ENCODE measurements at regions not wholly inside any gene's neighbourhood (a gene's known extent, or its start where the extent isn't known, plus 50 kb on each side); places are given as distances from the start of the nearest gene placed in this dataset.

DNA sequence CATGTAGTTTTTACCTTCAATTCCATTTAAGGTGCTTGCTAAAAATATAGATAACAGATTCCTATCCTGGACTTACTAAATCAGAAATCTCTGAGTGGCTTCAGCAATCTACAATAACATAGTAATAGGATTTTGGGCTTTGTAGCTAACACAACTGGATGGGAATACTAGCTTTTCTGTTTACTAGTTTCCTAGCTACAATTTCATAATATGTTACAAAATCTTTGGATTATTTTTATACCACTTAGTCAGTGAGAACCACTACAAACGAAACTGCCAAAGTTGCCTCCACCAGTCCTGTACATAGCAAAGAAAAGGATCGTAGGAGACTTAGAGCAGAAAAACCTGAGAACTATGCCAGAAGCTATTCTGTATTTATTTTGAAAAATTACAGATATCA, 87.7 kb upstream of the ANO3 start:
- no peak overlapping the region for H3K4me3 ChIP-seq (ENCODE audit: low read depth, low read length)
- TF ChIP-seq, protein P1, sequence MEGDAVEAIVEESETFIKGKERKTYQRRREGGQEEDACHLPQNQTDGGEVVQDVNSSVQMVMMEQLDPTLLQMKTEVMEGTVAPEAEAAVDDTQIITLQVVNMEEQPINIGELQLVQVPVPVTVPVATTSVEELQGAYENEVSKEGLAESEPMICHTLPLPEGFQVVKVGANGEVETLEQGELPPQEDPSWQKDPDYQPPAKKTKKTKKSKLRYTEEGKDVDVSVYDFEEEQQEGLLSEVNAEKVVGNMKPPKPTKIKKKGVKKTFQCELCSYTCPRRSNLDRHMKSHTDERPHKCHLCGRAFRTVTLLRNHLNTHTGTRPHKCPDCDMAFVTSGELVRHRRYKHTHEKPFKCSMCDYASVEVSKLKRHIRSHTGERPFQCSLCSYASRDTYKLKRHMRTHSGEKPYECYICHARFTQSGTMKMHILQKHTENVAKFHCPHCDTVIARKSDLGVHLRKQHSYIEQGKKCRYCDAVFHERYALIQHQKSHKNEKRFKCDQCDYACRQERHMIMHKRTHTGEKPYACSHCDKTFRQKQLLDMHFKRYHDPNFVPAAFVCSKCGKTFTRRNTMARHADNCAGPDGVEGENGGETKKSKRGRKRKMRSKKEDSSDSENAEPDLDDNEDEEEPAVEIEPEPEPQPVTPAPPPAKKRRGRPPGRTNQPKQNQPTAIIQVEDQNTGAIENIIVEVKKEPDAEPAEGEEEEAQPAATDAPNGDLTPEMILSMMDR (IDR thresholded peaks at IDR 0.05; ENCODE audit: low read depth, low read length), result no peak

DNA sequence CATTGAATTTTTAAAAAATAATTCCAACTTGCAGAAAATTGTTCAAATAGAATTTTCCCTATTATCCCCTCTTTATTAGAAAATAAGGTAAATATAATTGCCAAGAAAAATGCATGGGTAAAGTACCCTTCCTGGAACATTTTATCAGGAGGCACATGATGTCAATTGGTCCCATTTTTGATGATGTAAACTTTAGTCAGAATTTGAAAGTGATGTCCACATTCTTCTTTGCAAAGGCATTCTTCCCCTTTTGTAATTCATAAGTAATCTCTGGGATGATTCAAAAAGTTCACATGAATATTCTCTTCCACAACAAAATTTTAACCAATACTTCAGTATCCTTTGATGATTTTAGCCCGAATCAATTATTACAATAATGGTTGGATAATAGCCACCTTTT, 86.9 kb upstream of the ANO3 start:
- H3K4me3 ChIP-seq (ENCODE audit: low read depth, low read length), result no peak overlapping the region
- TF ChIP-seq, protein P1 (IDR thresholded peaks at IDR 0.05; ENCODE audit: low read depth, low read length), result no peak

DNA sequence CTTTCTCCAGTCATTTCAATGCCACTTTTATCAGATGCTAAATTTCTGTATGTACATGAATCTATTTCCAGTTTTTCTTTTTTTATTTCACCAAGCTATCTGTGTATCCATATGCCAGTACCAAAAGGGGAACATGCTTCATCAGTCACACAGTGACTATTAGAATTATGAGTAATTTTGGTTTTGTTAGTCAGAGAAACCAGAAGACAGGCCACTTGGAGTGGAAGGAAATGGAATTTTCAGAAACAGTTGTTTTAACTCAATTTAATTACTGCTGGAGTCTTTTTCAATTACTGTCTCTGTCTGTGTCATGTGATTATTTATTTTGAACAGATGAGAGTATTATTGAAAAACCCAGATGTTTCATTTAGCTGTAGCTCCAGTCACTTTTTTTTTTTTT, 84.6 kb upstream of the ANO3 start:
- TF ChIP-seq, protein P1 (IDR thresholded peaks at IDR 0.05; ENCODE audit: low read depth, low read length), result no peak
- H3K4me3 ChIP-seq (ENCODE audit: low read depth, low read length), result no peak overlapping the region

DNA sequence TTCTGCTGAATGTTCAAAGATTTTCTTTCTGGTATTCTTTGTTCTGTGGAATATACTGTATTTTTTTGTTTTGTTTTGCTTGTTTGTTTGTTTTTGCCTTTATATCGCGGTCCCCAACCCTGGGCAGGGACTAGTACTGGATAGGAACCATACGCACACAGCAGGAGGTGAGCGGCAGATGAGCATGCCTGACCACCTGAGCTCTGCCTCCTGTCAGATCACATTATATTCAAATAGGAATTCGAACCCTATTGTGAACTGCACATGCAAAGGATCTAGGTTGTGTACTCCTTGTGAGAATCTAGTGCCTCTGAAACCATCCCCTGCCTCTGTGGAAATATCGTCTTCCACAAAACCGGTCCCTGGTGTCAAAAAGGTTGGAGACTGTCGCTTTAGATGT, 83.3 kb upstream of the ANO3 start:
- TF ChIP-seq, protein P1 (IDR thresholded peaks at IDR 0.05; ENCODE audit: low read depth, low read length), result no peak

DNA sequence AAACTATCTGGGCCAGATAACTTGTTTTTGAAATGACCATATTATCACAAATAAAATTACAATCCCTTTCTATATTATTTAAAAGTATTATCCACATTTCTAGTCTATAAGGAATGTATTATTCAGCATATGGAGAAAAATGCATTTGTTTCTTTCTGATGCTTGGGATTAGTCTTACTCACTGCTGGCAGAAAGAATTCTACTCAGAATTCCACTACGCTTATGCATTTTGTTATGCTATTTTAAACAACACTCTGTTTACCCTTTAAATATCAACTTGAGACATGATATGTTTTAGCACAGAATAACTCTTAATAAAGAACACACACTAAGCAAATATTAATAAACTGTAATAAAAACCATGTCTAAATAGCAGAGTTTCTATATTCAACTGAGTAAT, 77.6 kb upstream of the ANO3 start:
- H3K4me3 ChIP-seq (ENCODE audit: low read depth, low read length), result no peak overlapping the region
- TF ChIP-seq, protein P1 (IDR thresholded peaks at IDR 0.05; ENCODE audit: low read depth, low read length), result no peak

More for the DNA sequence above, 83.3 kb upstream of the ANO3 start:
- H3K4me3 ChIP-seq (ENCODE audit: low read depth, low read length), result no peak overlapping the region

DNA sequence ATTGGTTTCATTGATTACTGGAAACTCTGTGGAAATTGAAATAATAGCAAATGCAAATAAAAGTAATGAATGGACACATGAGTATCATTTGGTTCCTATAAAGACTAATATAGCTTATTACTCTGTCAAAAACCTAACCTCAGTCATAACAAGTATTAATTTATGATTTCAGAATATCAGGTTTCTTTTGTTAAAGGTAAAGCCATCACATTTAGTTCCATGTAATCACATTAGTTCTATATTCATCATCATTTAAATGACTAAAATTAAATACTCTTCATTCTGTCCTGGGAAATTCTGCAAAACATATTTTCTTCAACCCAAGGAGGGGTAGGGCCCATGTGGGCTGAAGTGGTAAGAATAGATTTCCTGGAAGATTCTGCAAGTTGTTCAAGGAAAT, 68.2 kb upstream of the ANO3 start:
- no peak overlapping the region for H3K4me3 ChIP-seq (ENCODE audit: low read depth, low read length)

DNA sequence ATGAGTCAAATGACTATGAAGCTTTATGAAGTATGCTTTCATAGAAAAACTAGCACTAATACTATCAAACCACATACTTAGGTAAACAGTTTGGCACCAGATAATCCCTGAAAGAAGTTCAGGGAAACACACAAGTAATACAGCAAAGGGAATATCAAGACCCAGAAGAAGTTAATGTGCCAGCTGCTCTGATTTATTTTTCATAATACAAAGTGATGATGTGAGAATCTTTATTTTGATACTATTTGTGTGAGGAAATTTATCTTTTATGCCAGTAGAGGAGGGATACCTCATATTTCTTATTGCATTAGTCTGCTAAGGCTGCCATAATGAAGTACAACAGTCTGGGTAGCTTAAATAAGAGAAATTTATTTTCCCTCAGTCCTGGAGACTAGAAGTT, 67.7 kb upstream of the ANO3 start:
- TF ChIP-seq, protein P1 (IDR thresholded peaks at IDR 0.05; ENCODE audit: low read depth, low read length), result no peak
- H3K4me3 ChIP-seq (ENCODE audit: low read depth, low read length), result no peak overlapping the region

More for the DNA sequence above, 68.2 kb upstream of the ANO3 start:
- TF ChIP-seq, protein P1 (IDR thresholded peaks at IDR 0.05; ENCODE audit: low read depth, low read length), result no peak
